Dendritic cell treated with granulocyte-macrophage colony-stimulating factor and Interleukin-4, amounts not matched to agents 40 ng/mL and 50 ng/mL, for 4 days (primary cell): ENCODE measurements at regions not wholly inside any gene's neighbourhood (a gene's known extent, or its start where the extent isn't known, plus 50 kb on each side); places are given as distances from the start of the nearest gene placed in this dataset.

ENCODE experiments used
- H3K27ac Mint-ChIP-seq: one replicate; pipeline ENCODE4 v1.8.0; 2022; ENCODE audit warnings: mild to moderate bottlenecking, mixed read lengths
- H3K27me3 Mint-ChIP-seq: one replicate; pipeline ENCODE4 v1.8.0; 2022; ENCODE audit warnings: mild to moderate bottlenecking, mixed read lengths
- H3K36me3 Mint-ChIP-seq: one replicate; pipeline ENCODE4 v1.8.0; 2022; ENCODE audit warnings: low read depth, mixed read lengths
- H3K4me1 Mint-ChIP-seq: one replicate; pipeline ENCODE4 v1.8.0; 2022; ENCODE audit warnings: low read depth, mixed read lengths
- H3K4me3 Mint-ChIP-seq: one replicate; pipeline ENCODE4 v1.8.0; 2022; ENCODE audit warnings: mild to moderate bottlenecking, moderate library complexity, mixed read lengths
- H3K9me3 Mint-ChIP-seq: one replicate; pipeline ENCODE4 v1.8.0; 2022; ENCODE audit warnings: mixed read lengths
- intact Hi-C: fragments of 100-400 bp; cut with micrococcal nuclease; formaldehyde crosslinking; loops from one replicate; pipeline ENCODE4 v1.15.0; 2022

- Mint-ChIP-seq H3K36me3 (no peaks in the 10 kb centered on the region), H3K9me3 (peaks cover 23% of the 10 kb centered on the region), H3K27ac (no peak overlapping the region), H3K4me3 (no peak overlapping the region), H3K27me3 (no peaks in the 10 kb centered on the region), H3K4me1 (no peaks in the 10 kb centered on the region)
- intact Hi-C loops, result no loop called here
Measured at GRCh38 chr3:87390353-87390752, 114.0 kb upstream of the POU1F1 start.

DNA sequence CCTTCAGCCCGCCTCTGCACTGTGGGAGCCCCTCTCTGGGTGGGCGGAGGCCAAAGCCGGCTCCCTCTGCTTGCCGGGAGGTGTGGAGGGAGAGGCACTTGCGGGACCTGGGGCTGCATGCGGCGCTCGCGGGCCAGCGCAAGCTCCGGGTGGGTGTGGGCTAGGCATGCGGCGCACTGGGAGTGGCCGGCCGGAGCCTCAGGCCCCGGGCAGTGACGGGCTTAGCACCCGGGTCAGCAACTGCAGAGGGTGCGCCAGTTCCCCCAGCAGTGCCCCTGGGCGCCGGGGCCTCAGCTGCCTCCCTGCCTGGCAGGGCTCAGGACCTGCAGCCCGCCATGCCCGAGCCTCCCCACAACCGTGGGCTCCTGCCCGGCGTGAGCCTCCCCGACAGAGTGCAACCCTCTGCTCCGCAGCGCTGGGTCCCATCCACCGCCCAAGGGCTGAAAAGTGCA is 98.9 kb upstream of the POU1F1 start:
- Mint-ChIP-seq H3K36me3 (no peaks in the 10 kb centered on the region), H3K27me3 (no peaks in the 10 kb centered on the region), H3K4me1 (no peaks in the 10 kb centered on the region), H3K4me3 (no peak overlapping the region), H3K9me3 (no peaks in the 10 kb centered on the region), H3K27ac (no peak overlapping the region)
- intact Hi-C loops, result no loop called here

DNA sequence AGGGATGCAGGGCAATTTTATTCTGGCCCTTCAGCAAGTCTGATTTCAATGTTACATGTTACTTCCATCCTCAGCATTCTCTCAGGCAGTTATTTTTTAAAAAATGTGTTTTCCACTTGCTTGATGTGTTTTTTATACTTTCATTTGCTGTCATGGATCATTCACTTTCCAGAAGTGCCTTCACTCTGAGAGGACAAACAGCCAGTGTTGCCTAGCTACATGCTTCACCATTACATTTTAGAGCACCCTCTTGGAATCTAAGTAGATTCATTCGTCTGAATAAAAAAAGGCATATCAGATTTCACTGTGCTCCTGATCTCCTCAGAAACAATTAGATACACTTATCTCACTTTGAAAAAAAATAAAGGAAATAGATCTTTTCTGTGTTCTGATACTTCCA is 93.6 kb upstream of the POU1F1 start:
- H3K27ac Mint-ChIP-seq, result no peak overlapping the region
- no peaks in the 10 kb centered on the region for H3K36me3 Mint-ChIP-seq
- H3K27me3 Mint-ChIP-seq, result no peaks in the 10 kb centered on the region
- H3K4me3 Mint-ChIP-seq, result no peak overlapping the region
- H3K9me3 Mint-ChIP-seq, result no peaks in the 10 kb centered on the region
- no peaks in the 10 kb centered on the region for H3K4me1 Mint-ChIP-seq
- intact Hi-C loops, result no loop called here

DNA sequence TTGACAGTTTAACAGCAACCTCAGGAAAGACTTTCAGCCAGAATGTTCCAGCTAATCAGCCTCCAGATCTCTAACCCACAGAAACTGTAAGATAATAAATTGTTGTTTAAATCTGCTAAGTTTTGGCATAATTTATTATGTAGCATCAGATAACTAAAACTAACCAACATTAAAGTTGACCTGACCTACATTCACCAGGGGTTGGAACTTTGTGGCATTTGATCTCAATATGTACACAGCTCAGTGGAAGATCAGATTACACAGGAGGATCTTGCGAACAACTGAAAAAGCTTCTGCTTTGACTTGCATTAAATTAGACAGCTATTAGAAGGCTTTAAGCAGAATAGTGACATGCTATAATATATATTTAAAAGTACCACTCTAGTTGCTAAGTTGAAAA is 91.4 kb upstream of the POU1F1 start:
- Mint-ChIP-seq H3K9me3 (no peaks in the 10 kb centered on the region), H3K4me3 (no peak overlapping the region), H3K27me3 (no peaks in the 10 kb centered on the region), H3K4me1 (no peaks in the 10 kb centered on the region), H3K27ac (no peak overlapping the region), H3K36me3 (no peaks in the 10 kb centered on the region)
- intact Hi-C loops, result no loop called here

DNA sequence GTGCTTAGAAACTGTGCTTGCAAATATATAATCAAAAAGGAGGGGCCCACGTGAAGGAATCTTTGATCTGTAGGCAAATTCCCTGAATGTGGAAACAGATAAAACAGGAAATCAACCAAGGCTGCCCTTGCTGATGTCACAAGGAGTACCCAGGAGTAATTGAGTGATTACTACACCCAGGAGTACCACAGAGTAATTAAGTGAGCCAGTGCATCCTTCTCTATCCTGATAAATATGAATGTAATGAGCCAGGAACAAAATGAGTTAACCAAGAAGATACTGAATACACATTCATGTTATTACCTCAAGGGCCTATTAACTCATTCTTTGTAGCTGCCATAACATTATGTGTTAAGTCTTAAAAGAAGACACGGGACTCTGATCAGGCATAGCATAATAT is 87.3 kb upstream of the POU1F1 start:
- intact Hi-C loops, result no loop called here
- Mint-ChIP-seq H3K4me1 (no peaks in the 10 kb centered on the region), H3K36me3 (no peaks in the 10 kb centered on the region), H3K27me3 (no peaks in the 10 kb centered on the region), H3K27ac (no peak overlapping the region), H3K4me3 (no peak overlapping the region), H3K9me3 (no peaks in the 10 kb centered on the region)

- no peaks in the 10 kb centered on the region for H3K27me3 Mint-ChIP-seq
- H3K4me1 Mint-ChIP-seq, result no peaks in the 10 kb centered on the region
- H3K9me3 Mint-ChIP-seq, result no peaks in the 10 kb centered on the region
- H3K27ac Mint-ChIP-seq, result no peak overlapping the region
- intact Hi-C loops, result no loop called here
- no peaks in the 10 kb centered on the region for H3K36me3 Mint-ChIP-seq
- H3K4me3 Mint-ChIP-seq, result no peak overlapping the region
Measured at GRCh38 chr3:87361956-87362355, 85.6 kb upstream of the POU1F1 start.

DNA sequence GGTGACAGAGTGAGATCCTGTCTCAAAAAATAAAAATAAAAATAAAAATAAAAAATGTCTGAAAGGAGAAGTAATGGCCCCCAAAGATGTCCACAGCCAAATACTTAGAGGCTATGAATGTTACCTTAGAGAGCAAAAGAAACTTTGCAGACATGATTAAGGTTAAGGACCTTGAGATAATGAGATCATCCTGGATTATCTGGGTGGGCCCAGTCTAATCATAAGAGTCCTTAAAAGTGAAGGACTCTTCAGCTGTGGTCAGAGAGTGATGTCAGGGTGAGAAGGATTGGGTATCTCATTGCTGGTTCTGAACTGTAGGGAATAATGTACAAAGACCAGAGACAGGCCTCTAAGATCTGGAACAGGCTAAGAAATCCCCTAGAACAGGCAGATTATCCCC is 84.9 kb upstream of the POU1F1 start:
- Mint-ChIP-seq H3K4me3 (no peak overlapping the region), H3K27me3 (no peaks in the 10 kb centered on the region), H3K27ac (no peak overlapping the region), H3K36me3 (no peaks in the 10 kb centered on the region), H3K9me3 (no peaks in the 10 kb centered on the region), H3K4me1 (no peaks in the 10 kb centered on the region)
- intact Hi-C loops, result no loop called here

DNA sequence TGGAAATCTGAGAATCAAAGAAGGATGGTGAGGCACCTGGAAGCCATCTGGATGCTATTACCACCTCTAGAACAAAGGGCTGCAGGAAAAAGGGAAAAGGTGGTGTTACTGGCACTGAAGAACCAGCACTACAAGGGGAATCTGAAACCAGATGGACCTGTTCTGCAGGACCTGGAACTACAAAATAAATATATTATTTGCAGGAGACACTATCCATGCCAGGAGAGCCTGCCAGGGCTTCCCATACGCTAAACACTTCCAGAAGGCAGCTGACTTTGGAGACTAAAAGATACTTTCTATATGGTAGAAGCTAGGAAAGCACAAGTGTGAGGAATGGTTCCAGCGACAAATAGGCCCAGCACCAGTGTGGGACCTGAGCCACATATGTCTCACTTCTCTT is 83.4 kb upstream of the POU1F1 start:
- H3K27me3 Mint-ChIP-seq, result no peaks in the 10 kb centered on the region
- no peaks in the 10 kb centered on the region for H3K9me3 Mint-ChIP-seq
- intact Hi-C loops, result no loop called here
- H3K36me3 Mint-ChIP-seq, result no peaks in the 10 kb centered on the region
- H3K4me3 Mint-ChIP-seq, result no peak overlapping the region
- no peaks in the 10 kb centered on the region for H3K4me1 Mint-ChIP-seq
- H3K27ac Mint-ChIP-seq, result no peak overlapping the region

- no peak overlapping the region for H3K4me3 Mint-ChIP-seq
- intact Hi-C loops, result no loop called here
- no peaks in the 10 kb centered on the region for H3K36me3 Mint-ChIP-seq
- H3K4me1 Mint-ChIP-seq, result no peaks in the 10 kb centered on the region
- no peaks in the 10 kb centered on the region for H3K9me3 Mint-ChIP-seq
- no peak overlapping the region for H3K27ac Mint-ChIP-seq
- H3K27me3 Mint-ChIP-seq, result no peaks in the 10 kb centered on the region
Measured at GRCh38 chr3:87359025-87359424, 82.6 kb upstream of the POU1F1 start.

GRCh38 chr3:87358066-87358465 is 81.7 kb upstream of the POU1F1 start:
- Mint-ChIP-seq H3K27ac (no peak overlapping the region), H3K36me3 (no peaks in the 10 kb centered on the region), H3K4me3 (no peak overlapping the region), H3K4me1 (no peaks in the 10 kb centered on the region), H3K9me3 (no peaks in the 10 kb centered on the region), H3K27me3 (no peaks in the 10 kb centered on the region)
- intact Hi-C loops, result no loop called here

- Mint-ChIP-seq H3K36me3 (no peaks in the 10 kb centered on the region), H3K27ac (no peak overlapping the region), H3K27me3 (no peaks in the 10 kb centered on the region), H3K9me3 (no peaks in the 10 kb centered on the region), H3K4me1 (no peaks in the 10 kb centered on the region), H3K4me3 (no peak overlapping the region)
- intact Hi-C loops, result loop anchor here (5.0 kb wide), 1 partner anchor 418 kb away; no protein-coding TSS in a partner anchor
Measured at GRCh38 chr3:87354398-87354797, 78.0 kb upstream of the POU1F1 start.

DNA sequence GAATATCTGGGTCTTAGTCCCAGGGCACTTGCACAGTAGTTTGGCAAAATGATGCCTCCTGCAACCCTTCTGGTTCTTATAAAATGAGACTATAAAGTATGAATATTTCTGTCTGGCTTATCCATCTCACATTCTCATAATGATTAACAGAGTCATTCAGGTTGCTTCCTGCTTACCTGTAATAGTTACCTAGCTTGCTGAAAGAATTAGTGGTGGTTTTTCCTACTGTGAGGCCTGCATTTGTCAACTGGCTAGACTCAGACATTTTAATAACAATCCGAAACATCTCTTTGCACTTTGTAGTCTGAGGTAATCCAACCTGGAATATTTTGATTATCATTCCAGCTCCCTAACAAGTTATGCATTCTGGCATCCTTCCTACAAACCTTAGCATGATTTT is 75.6 kb upstream of the POU1F1 start:
- Mint-ChIP-seq H3K36me3 (no peaks in the 10 kb centered on the region), H3K9me3 (no peaks in the 10 kb centered on the region), H3K4me1 (no peaks in the 10 kb centered on the region), H3K4me3 (no peak overlapping the region), H3K27ac (no peak overlapping the region), H3K27me3 (no peaks in the 10 kb centered on the region)
- intact Hi-C loops, result loop anchor here (2.0 to 5.0 kb wide), 2 partner anchors 420 to 761 kb away; no protein-coding TSS in a partner anchor

DNA sequence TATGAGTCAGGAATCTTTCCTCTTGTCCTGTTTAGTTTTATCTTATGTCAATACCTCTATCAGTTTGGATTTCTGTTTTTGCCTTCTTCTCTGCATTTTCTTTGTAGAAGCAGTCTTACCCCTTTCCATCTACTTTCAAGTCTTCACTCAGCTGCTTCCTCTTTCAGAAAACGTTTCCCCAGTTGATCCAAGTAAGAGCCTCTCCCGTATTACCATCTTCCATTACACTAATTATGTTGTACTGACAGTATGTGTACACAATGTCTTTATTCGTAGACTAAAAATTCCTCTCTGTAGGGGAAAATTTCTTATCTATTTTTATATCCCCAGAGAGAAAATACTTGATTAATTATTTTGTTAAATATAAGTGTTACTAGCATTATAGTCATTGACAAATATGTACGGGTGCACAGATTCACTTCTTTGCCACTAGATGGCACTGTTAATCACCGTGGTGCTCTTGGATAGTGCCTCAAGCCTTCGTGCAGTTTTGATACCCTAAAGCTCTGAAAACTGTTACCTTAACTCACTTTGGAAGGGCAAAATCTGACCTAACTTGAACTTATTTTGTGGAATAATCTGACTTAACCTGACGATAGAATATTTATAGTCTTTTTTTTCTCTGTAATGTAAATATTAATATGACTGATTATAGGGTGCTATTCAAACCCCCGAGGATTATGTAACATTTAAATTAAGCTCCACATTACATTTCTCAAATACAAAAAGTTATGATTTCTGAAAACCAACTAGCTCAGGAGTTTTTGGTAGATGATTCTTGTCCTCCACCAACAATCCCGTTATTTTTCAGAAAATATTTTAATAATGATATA is 74.2 kb upstream of the POU1F1 start:
- Mint-ChIP-seq H3K27ac (no peak overlapping the region), H3K4me3 (no peak overlapping the region), H3K36me3 (no peaks in the 10 kb centered on the region), H3K4me1 (no peaks in the 10 kb centered on the region), H3K9me3 (no peaks in the 10 kb centered on the region), H3K27me3 (no peaks in the 10 kb centered on the region)
- intact Hi-C loops, result loop anchor here (1.0 to 5.0 kb wide), 3 partner anchors 422 to 762 kb away; no protein-coding TSS in a partner anchor

DNA sequence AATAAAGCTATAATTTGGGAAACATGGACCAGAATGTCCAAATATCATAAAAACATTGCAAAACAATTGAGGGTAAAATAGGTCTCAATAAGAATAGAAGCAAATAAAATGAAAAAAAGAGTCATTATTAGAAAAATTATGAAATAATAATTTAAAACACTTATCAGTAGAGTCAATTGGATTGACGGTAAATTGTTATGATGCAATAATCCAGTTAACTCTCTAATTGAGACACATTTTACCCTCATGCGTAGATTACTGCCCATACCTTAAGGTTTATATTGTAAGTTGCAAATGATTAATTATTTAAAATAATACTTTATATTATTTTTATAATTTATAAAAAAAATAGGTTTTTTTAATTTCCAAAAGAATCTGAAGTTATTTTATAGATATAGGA is 73.4 kb upstream of the POU1F1 start:
- H3K36me3 Mint-ChIP-seq, result no peaks in the 10 kb centered on the region
- H3K4me1 Mint-ChIP-seq, result no peaks in the 10 kb centered on the region
- no peaks in the 10 kb centered on the region for H3K27me3 Mint-ChIP-seq
- no peak overlapping the region for H3K4me3 Mint-ChIP-seq
- H3K9me3 Mint-ChIP-seq, result peaks cover 7% of the 10 kb centered on the region
- no peak overlapping the region for H3K27ac Mint-ChIP-seq
- intact Hi-C loops, result loop anchor here (1.0 to 5.0 kb wide), 3 partner anchors 422 to 763 kb away; no protein-coding TSS in a partner anchor

DNA sequence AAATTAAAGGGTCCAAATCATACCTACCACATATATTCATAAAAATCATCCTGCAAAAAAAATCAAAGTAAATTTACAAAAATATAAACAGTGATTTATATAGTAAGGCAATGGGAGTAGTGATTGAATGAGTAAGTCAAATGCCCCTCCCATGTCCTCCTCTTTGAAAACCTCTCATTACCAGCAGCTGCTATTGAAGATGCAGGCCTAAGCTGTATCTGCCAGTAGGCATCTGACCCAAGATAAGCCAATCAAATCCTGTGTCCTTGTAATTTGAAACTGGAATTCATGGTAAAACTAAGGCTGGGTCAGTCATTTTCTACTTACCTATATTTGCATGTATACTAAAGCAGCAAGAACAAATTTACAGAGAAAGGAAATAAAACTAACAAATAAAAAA is 60.4 kb upstream of the POU1F1 start:
- H3K27ac Mint-ChIP-seq, result no peak overlapping the region
- intact Hi-C loops, result no loop called here
- no peaks in the 10 kb centered on the region for H3K9me3 Mint-ChIP-seq
- H3K4me3 Mint-ChIP-seq, result no peak overlapping the region
- no peaks in the 10 kb centered on the region for H3K4me1 Mint-ChIP-seq
- no peaks in the 10 kb centered on the region for H3K36me3 Mint-ChIP-seq
- no peaks in the 10 kb centered on the region for H3K27me3 Mint-ChIP-seq
